H9 (cell line): ENCODE measurements at regions not wholly inside any gene's neighbourhood (a gene's known extent, or its start where the extent isn't known, plus 50 kb on each side); places are given as distances from the start of the nearest gene placed in this dataset.

Source experiments
- DNase-seq: peaks from one replicate; pipeline ENCODE4 v3.0.0-alpha.2; 2017
- H2AFZ ChIP-seq: one replicate; pipeline ENCODE4 v1.6.1; 2013; ENCODE audit warnings: mild to moderate bottlenecking, low read length, control low read depth, moderate library complexity
- H2AK5ac ChIP-seq: 2 replicates; pipeline ENCODE4 v1.6.1; 2013; ENCODE audit warnings: low read length, control low read depth, mixed read lengths; ENCODE audit not compliant: insufficient read length
- H2BK120ac ChIP-seq: one replicate; pipeline ENCODE4 v1.6.1; 2013; ENCODE audit warnings: low read depth, mild to moderate bottlenecking, low read length, control low read depth, inconsistent platforms; ENCODE audit not compliant: poor library complexity, severe bottlenecking
- H2BK12ac ChIP-seq: 2 replicates; pipeline ENCODE4 v1.6.1; 2013; ENCODE audit warnings: low read length, control low read depth, mixed read lengths, low read depth; ENCODE audit not compliant: insufficient read length
- H2BK15ac ChIP-seq: 2 replicates; pipeline ENCODE4 v1.6.1; 2013; ENCODE audit warnings: low read depth, low read length, control low read depth
- H2BK20ac ChIP-seq: one replicate; pipeline ENCODE4 v1.6.1; 2013; ENCODE audit warnings: low read depth, mild to moderate bottlenecking, low read length, control low read depth, inconsistent platforms; ENCODE audit not compliant: poor library complexity, severe bottlenecking
- H2BK5ac ChIP-seq: 2 replicates; pipeline ENCODE4 v1.6.1; 2013; ENCODE audit warnings: low read length, control low read depth, mixed read lengths; ENCODE audit not compliant: insufficient read length
- H3K14ac ChIP-seq: 2 replicates; pipeline ENCODE4 v1.6.1; 2013; ENCODE audit warnings: low read length, control low read depth; ENCODE audit not compliant: insufficient read depth
- H3K18ac ChIP-seq: 2 replicates; pipeline ENCODE4 v1.6.1; 2013; ENCODE audit warnings: low read depth, mild to moderate bottlenecking, mixed read lengths, low read length, control low read depth; ENCODE audit not compliant: insufficient read length
- H3K23ac ChIP-seq: 2 replicates; pipeline ENCODE4 v1.6.1; 2013; ENCODE audit warnings: low read length, control low read depth, mixed read lengths, low read depth; ENCODE audit not compliant: insufficient read length
- H3K23me2 ChIP-seq: 2 replicates; pipeline ENCODE4 v1.6.1; 2013; ENCODE audit warnings: low read depth, mild to moderate bottlenecking, mixed read lengths, low read length, control low read depth; ENCODE audit not compliant: insufficient read length, poor library complexity, severe bottlenecking
- H3K27ac ChIP-seq: 2 replicates; pipeline ENCODE4 v1.5.1; 2013; ENCODE audit warnings: low read length, control low read depth, mixed read lengths, low read depth; ENCODE audit not compliant: insufficient read length
- H3K27me3 ChIP-seq: 2 replicates; pipeline ENCODE4 v1.6.1; 2013; ENCODE audit warnings: low read length, control low read depth, inconsistent platforms; ENCODE audit not compliant: insufficient read depth
- H3K4ac ChIP-seq: 2 replicates; pipeline ENCODE4 v1.6.1; 2013; ENCODE audit warnings: low read depth, mild to moderate bottlenecking, control low read depth, inconsistent platforms, low read length, moderate library complexity
- H3K4me1 ChIP-seq: 2 replicates; pipeline ENCODE4 v1.6.1; 2013; ENCODE audit warnings: low read length, control low read depth, inconsistent platforms; ENCODE audit not compliant: insufficient read depth
- H3K4me2 ChIP-seq: 2 replicates; pipeline ENCODE4 v1.6.1; 2013; ENCODE audit warnings: low read length, control low read depth, mixed read lengths; ENCODE audit not compliant: insufficient read length, insufficient read depth
- H3K56ac ChIP-seq: 2 replicates; pipeline ENCODE4 v1.6.1; 2013; ENCODE audit warnings: low read depth, mild to moderate bottlenecking, mixed read lengths, low read length, control low read depth; ENCODE audit not compliant: insufficient read length
- H3K79me1 ChIP-seq: 2 replicates; pipeline ENCODE4 v1.6.1; 2013; ENCODE audit warnings: low read depth, mild to moderate bottlenecking, moderate library complexity, low read length, control low read depth, inconsistent platforms; ENCODE audit not compliant: insufficient read depth, poor library complexity, severe bottlenecking
- H3K79me2 ChIP-seq: 2 replicates; pipeline ENCODE4 v1.6.1; 2013; ENCODE audit warnings: low read length, control low read depth, inconsistent platforms; ENCODE audit not compliant: insufficient read depth
- H3K9ac ChIP-seq: 2 replicates; pipeline ENCODE4 v1.6.1; 2013; ENCODE audit warnings: low read length, control low read depth, mixed read lengths; ENCODE audit not compliant: insufficient read length; ENCODE audit errors: extremely low read depth
- H3K9me3 ChIP-seq: one replicate; pipeline ENCODE4 v1.6.1; 2013; ENCODE audit warnings: low read depth, low read length, inconsistent platforms; ENCODE audit not compliant: control insufficient read depth
- H3T11ph ChIP-seq: one replicate; pipeline ENCODE4 v1.6.1; 2013; ENCODE audit warnings: mild to moderate bottlenecking, low read length, control low read depth, inconsistent platforms
- H4K20me1 ChIP-seq: one replicate; pipeline ENCODE4 v1.6.1; 2013; ENCODE audit not compliant: control insufficient read depth, insufficient read length, insufficient read depth
- H4K5ac ChIP-seq: 2 replicates; pipeline ENCODE4 v1.6.1; 2013; ENCODE audit warnings: low read depth, mild to moderate bottlenecking, mixed read lengths, low read length, control low read depth; ENCODE audit not compliant: insufficient read length
- H4K8ac ChIP-seq: replicated peaks from 2 replicates; pipeline ENCODE4 v1.6.1; 2013; ENCODE audit warnings: low read length, control low read depth, mixed read lengths, low read depth; ENCODE audit not compliant: insufficient read length
- H4K91ac ChIP-seq: 2 replicates; pipeline ENCODE4 v1.6.1; 2013; ENCODE audit warnings: low read depth, mild to moderate bottlenecking, moderate library complexity, mixed read lengths, low read length, control low read depth; ENCODE audit not compliant: insufficient read length
- H3K27ac Mint-ChIP-seq, 3 experiments: 2 replicates in 2 of 3; 3 replicates in 1 of 3; pipeline ENCODE4 v1.8.0; 2020 to 2021; ENCODE audit warnings: mixed read lengths in 3 of 3, mild to moderate bottlenecking in 1 of 3, moderate library complexity in 1 of 3
- H3K27me3 Mint-ChIP-seq: 2 replicates; pipeline ENCODE4 v1.8.0; 2021; ENCODE audit warnings: low read depth, mild to moderate bottlenecking, moderate library complexity, mixed read lengths
- H3K36me3 Mint-ChIP-seq, 3 experiments: 2 replicates in 2 of 3; 3 replicates in 1 of 3; pipeline ENCODE4 v1.8.0; 2020 to 2021; ENCODE audit warnings: low read depth in 3 of 3, mixed read lengths in 3 of 3; ENCODE audit not compliant: insufficient read depth in 1 of 3
- H3K4me1 Mint-ChIP-seq, 2 experiments: 2 replicates each; pipeline ENCODE4 v1.8.0; 2020; ENCODE audit warnings: mixed read lengths in 2 of 2
- H3K4me3 Mint-ChIP-seq, 2 experiments: 2 replicates in 1 of 2; 3 replicates in 1 of 2; pipeline ENCODE4 v1.8.0; 2020 to 2021; ENCODE audit warnings: mild to moderate bottlenecking in 2 of 2, mixed read lengths in 2 of 2, moderate library complexity in 1 of 2
- H3K9me3 Mint-ChIP-seq, 2 experiments: 2 replicates in 1 of 2; 3 replicates in 1 of 2; pipeline ENCODE4 v1.8.0; 2020; ENCODE audit warnings: mild to moderate bottlenecking in 2 of 2, mixed read lengths in 2 of 2, moderate library complexity in 1 of 2
- CTCF ChIP-seq: fragments of 200-600 bp; sonication (generic); conservative IDR thresholded peaks from 3 replicates; pipeline ENCODE4 v1.8.0; 2021; ENCODE audit warnings: antibody characterized with exemption, mild to moderate bottlenecking
- WGBS: extraction: QIAGEN DNeasy Blood & Tissue Kit; methylation state at CpG from one replicate; pipeline ENCODE4 v1.1.7; 2013; ENCODE audit warnings: missing lambda C conversion rate, low lambda C conversion rate, mixed read lengths; ENCODE audit not compliant: insufficient read length; ENCODE audit errors: extremely low coverage; 5-methylcytosine and 5-hydroxymethylcytosine counted together

GRCh38 chr16:77555126-77555525, 120.3 kb upstream of the ADAMTS18 start:
- no peak overlapping the region for H3K4me2 ChIP-seq
- no CpG with 5 or more reads among the region's 1 CpG for WGBS
- H3K23me2 ChIP-seq: no peaks in the 10 kb centered on the region

More at GRCh38 chr16:77555126-77555525, 120.3 kb upstream of the ADAMTS18 start:
- H4K91ac ChIP-seq: no peak overlapping the region
- no peak overlapping the region for H4K5ac ChIP-seq
- peaks cover 7 to 8% of the 10 kb centered on the region in 2 experiments for H3K4me1 Mint-ChIP-seq
- H3K9ac ChIP-seq: no peak overlapping the region
- no peaks in the 10 kb centered on the region for H3K9me3 Mint-ChIP-seq
- no peak overlapping the region for H2BK12ac ChIP-seq
- H2BK120ac ChIP-seq: no peak overlapping the region
- H3K79me2 ChIP-seq: no peaks in the 10 kb centered on the region
- H4K20me1 ChIP-seq: no peaks in the 10 kb centered on the region
- H3K79me1 ChIP-seq: no peaks in the 10 kb centered on the region
- no peaks in the 10 kb centered on the region; the same call in 1 of the 2 replicates for H3K4me1 ChIP-seq
- H3K36me3 Mint-ChIP-seq: no peaks in the 10 kb centered on the region
- H3K56ac ChIP-seq: no peak overlapping the region
- TF ChIP-seq CTCF: no peak
- no peak overlapping the region for H3T11ph ChIP-seq
- H3K4ac ChIP-seq: no peak overlapping the region
- H4K8ac ChIP-seq: no peak overlapping the region
- no peaks in the 10 kb centered on the region for H3K27me3 ChIP-seq
- H2AFZ ChIP-seq: no peak overlapping the region
- H3K9me3 ChIP-seq: no peaks in the 10 kb centered on the region
- no peak overlapping the region for H3K4me3 Mint-ChIP-seq
- no peak overlapping the region for H2AK5ac ChIP-seq
- no peak overlapping the region for H3K14ac ChIP-seq
- H3K23ac ChIP-seq: no peak overlapping the region
- no peak overlapping the region for H3K27ac Mint-ChIP-seq
- no peak overlapping the region for H2BK20ac ChIP-seq
- no peak overlapping the region for H3K18ac ChIP-seq
- no peak overlapping the region for H2BK15ac ChIP-seq
- H3K27me3 Mint-ChIP-seq: no peaks in the 10 kb centered on the region; the same call in 1 of the 2 replicates
- DNase-seq: no peak
- H3K27ac ChIP-seq: no peak overlapping the region
- H2BK5ac ChIP-seq: no peak overlapping the region
